ENCODE measurements at regions not wholly inside any gene's neighbourhood (a gene's known extent, or its start where the extent isn't known, plus 50 kb on each side); places are given as distances from the start of the nearest gene placed in this dataset.

DNA sequence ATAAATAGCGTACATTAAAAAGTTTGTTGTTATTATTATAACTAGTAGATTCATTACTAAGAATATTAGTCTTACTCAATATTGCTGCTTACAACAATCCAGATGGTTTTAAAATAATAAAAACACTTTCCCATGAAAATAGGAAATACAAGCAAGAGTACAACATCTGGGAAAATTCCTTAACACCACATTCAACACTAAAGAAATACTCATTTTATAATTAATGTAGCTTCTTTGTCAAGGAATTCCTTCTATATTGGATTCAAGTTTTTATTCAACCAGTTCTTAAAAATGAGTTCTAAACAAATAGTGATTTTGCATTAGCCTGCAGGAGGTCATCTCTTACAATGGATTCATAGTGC, 650.3 kb upstream of the SLC35B3 start:
- no peaks in the 10 kb centered on the region for H3K9me3 ChIP-seq
- H3K4me1 ChIP-seq = no peaks in the 10 kb centered on the region
- H3K27ac ChIP-seq = no peak overlapping the region
- H3K36me3 ChIP-seq = no peaks in the 10 kb centered on the region
- TF ChIP-seq, protein P1, sequence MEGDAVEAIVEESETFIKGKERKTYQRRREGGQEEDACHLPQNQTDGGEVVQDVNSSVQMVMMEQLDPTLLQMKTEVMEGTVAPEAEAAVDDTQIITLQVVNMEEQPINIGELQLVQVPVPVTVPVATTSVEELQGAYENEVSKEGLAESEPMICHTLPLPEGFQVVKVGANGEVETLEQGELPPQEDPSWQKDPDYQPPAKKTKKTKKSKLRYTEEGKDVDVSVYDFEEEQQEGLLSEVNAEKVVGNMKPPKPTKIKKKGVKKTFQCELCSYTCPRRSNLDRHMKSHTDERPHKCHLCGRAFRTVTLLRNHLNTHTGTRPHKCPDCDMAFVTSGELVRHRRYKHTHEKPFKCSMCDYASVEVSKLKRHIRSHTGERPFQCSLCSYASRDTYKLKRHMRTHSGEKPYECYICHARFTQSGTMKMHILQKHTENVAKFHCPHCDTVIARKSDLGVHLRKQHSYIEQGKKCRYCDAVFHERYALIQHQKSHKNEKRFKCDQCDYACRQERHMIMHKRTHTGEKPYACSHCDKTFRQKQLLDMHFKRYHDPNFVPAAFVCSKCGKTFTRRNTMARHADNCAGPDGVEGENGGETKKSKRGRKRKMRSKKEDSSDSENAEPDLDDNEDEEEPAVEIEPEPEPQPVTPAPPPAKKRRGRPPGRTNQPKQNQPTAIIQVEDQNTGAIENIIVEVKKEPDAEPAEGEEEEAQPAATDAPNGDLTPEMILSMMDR (IDR thresholded peaks at IDR 0.05) = no peak
- intact Hi-C loops (cut with DNase I) = no loop called here
- no peak for DNase-seq (ENCODE audit: low spot score in 2 of 2)
- no peaks in the 10 kb centered on the region for H3K27me3 ChIP-seq
- no peak overlapping the region for H3K4me3 ChIP-seq

DNA sequence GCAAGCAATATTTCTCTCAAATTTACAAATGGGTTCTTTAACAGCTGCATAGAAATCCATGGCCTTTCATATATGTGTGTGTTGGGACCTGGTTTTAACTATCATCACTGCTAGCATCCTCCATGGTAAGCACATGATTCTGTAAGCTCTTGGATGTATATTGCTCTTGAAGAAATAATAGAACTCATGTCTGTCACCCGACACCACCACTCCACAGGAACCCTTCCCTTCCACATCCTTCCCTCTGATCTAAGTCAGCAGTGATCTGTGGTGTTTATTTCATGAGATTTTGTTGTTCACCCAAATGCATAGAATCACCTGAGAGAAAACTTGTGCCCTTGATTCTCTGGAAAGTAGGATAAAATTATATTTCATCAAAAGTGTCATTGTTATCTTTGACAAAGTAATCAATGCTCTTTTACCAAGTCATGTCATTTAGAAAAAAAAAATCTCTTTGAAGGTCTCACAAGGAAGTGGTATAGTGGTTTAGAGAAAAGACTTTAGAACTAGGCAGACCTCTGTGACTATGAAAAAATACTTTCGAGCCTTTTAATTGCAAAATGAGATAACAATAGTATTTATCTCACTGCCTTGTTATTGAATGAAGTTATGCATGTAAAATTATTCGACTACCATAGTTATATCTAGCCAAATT, 649.8 kb upstream of the SLC35B3 start:
- H3K27ac ChIP-seq = no peak overlapping the region
- H3K27me3 ChIP-seq = no peaks in the 10 kb centered on the region
- H3K4me1 ChIP-seq = no peaks in the 10 kb centered on the region
- TF ChIP-seq, protein P1 (IDR thresholded peaks at IDR 0.05) = no peak
- H3K9me3 ChIP-seq = no peaks in the 10 kb centered on the region
- intact Hi-C loops (cut with DNase I) = no loop called here
- DNase-seq (ENCODE audit: low spot score in 2 of 2) = no peak
- H3K4me3 ChIP-seq = no peak overlapping the region
- H3K36me3 ChIP-seq = no peaks in the 10 kb centered on the region

DNA sequence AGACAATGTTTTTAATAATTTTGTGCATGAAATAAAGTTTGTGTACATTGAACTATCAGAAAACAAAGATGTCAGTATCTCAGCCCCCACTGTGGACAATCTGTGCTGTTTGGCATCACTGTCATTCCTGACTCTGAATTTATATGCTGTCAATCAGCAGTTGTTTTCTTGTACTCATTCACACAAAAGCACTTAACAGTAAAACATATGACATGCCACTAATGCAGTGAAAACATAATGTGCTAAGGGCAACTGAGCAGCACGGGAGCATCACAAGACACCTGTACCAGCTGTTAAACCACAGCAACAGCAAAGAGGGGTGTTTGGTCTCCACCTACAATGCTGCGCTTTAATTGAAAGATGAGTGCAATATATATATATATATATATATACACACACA, 647.8 kb upstream of the SLC35B3 start:
- TF ChIP-seq, protein P1 (IDR thresholded peaks at IDR 0.05) = no peak
- Histone ChIP-seq H3K4me3 (no peak overlapping the region), H3K36me3 (no peaks in the 10 kb centered on the region), H3K27me3 (no peaks in the 10 kb centered on the region), H3K9me3 (no peaks in the 10 kb centered on the region), H3K4me1 (no peaks in the 10 kb centered on the region), H3K27ac (no peak overlapping the region)
- intact Hi-C loops (cut with DNase I) = no loop called here
- no peak for DNase-seq (ENCODE audit: low spot score in 2 of 2)

DNA sequence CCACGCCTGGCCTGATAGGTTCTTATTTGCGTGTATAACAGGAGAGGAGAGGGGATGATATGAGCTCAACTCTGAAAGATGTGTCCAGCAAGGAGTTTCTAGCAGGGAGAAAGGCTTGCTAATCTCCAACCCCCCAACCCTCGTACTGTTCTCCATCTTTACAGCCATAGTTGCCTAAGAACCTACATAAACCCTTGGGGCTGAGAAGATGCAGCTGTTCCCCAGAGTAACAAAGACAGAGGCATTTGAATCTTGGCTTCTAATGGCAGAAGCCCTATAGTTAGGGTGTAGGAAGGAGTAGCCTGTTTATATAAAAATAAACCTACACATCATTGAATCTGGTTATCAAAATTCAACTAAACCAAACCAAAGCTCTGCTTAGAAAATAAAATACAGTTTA, 631.4 kb upstream of the SLC35B3 start:
- no peaks in the 10 kb centered on the region for H3K36me3 ChIP-seq
- H3K27ac ChIP-seq = no peak overlapping the region
- DNase-seq (ENCODE audit: low spot score in 2 of 2) = no peak
- H3K4me3 ChIP-seq = no peak overlapping the region
- TF ChIP-seq, protein P1 (IDR thresholded peaks at IDR 0.05) = no peak
- intact Hi-C loops (cut with DNase I) = no loop called here
- H3K9me3 ChIP-seq = no peaks in the 10 kb centered on the region
- H3K27me3 ChIP-seq = no peaks in the 10 kb centered on the region
- H3K4me1 ChIP-seq = no peaks in the 10 kb centered on the region

DNA sequence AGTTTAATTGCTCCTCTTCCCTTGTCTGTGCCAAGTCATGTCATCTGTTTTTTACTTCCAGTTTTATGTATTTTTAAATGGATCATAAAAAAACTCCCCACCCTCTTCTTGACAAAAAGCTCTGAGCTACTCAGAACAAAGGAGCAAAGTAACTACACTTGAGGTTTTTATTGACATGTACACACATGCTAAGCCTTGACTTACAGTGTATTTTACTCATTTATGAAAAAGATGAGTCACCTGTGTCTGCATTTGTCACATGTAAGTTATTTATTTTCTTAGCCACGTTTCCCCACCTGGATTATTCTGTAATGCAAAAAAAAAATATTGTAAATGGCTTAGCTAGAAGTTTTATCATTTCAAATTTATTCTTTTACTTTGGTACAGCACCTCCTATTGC, 628.8 kb upstream of the SLC35B3 start:
- intact Hi-C loops (cut with DNase I) = no loop called here
- Histone ChIP-seq H3K9me3 (no peaks in the 10 kb centered on the region), H3K27me3 (no peaks in the 10 kb centered on the region), H3K36me3 (no peaks in the 10 kb centered on the region), H3K27ac (no peak overlapping the region), H3K4me3 (no peak overlapping the region), H3K4me1 (no peaks in the 10 kb centered on the region)
- no peak for DNase-seq (ENCODE audit: low spot score in 2 of 2)
- TF ChIP-seq, protein P1 (IDR thresholded peaks at IDR 0.05) = no peak

- Histone ChIP-seq H3K27ac (no peak overlapping the region), H3K36me3 (no peaks in the 10 kb centered on the region), H3K9me3 (no peaks in the 10 kb centered on the region), H3K27me3 (no peaks in the 10 kb centered on the region), H3K4me3 (no peak overlapping the region), H3K4me1 (no peaks in the 10 kb centered on the region)
- no peak for DNase-seq (ENCODE audit: low spot score in 2 of 2)
- intact Hi-C loops (cut with DNase I) = no loop called here
- TF ChIP-seq, protein P1 (IDR thresholded peaks at IDR 0.05) = no peak
Measured at GRCh38 chr6:9062596-9062995, 627.3 kb upstream of the SLC35B3 start.

Data from ascending aorta (tissue), 2 donors.